Adrenal gland (tissue), 9 donors: ENCODE measurements at regions not wholly inside any gene's neighbourhood (a gene's known extent, or its start where the extent isn't known, plus 50 kb on each side); places are given as distances from the start of the nearest gene placed in this dataset.

Experiments used
- DNase-seq, 7 donors: peaks; one replicate each; pipeline ENCODE4 v3.0.0-alpha.2; 2019 to 2020
- H3K27ac ChIP-seq, 5 donors: fragments of 200-600 bp; sonication (generic) in 4 of 5; 1 replicate in 3 of 5; 2 replicates in 2 of 5; pipeline versions ENCODE4 v1.5.1 to v1.8.0; 2016 to 2020; ENCODE audit warnings: mild to moderate bottlenecking in 1 of 5
- H3K27me3 ChIP-seq: fragments of 200-600 bp; 2 replicates; pipeline ENCODE4 v1.8.0; 2021
- H3K36me3 ChIP-seq, 2 donors: fragments of 200-600 bp; replicated peaks in 1 of 2; 1 replicate in 1 of 2; 2 replicates in 1 of 2; pipeline versions ENCODE4 v1.5.1 to v1.8.0; 2018 to 2022
- H3K4me1 ChIP-seq, 2 donors: fragments of 200-600 bp; replicated peaks in 1 of 2; 1 replicate in 1 of 2; 2 replicates in 1 of 2; pipeline versions ENCODE4 v1.5.1 to v1.8.0; 2018 to 2021
- H3K4me3 ChIP-seq, 4 donors: fragments of 200-600 bp; sonication (generic) in 3 of 4; one replicate each; pipeline ENCODE4 v1.5.1; 2016 to 2018
- H3K9me3 ChIP-seq, 3 donors: fragments of 200-600 bp; sonication (generic) in 1 of 3; replicated peaks in 1 of 3; 1 replicate in 2 of 3; 2 replicates in 1 of 3; pipeline versions ENCODE4 v1.5.1 to v1.8.0; 2016 to 2021
- POLR2A ChIP-seq, 2 donors: fragments of 450-650 bp; IDR thresholded peaks; one replicate each; pipeline ENCODE4 v1.6.1; 2017; ENCODE audit warnings: antibody characterized with exemption in 2 of 2, mild to moderate bottlenecking in 2 of 2, moderate library complexity in 1 of 2
- WGBS, 4 donors: extraction: QIAGEN DNeasy Blood & Tissue Kit in 2 of 4; methylation state at CpG; one replicate each; pipeline versions ENCODE4 v1.1.5 to v1.1.7; 2013 to 2017; 5-methylcytosine and 5-hydroxymethylcytosine counted together
- intact Hi-C, 2 donors: fragments of 100-400 bp; cut with DNase I; formaldehyde crosslinking; loops; one replicate each; pipeline versions ENCODE4 v1.14.1 to v1.15.0; 2022 to 2023
- TF ChIP-seq, protein P1 (sequence below), 6 experiments: fragments of 450-650 bp in 4 of 6; fragments of 200-600 bp in 2 of 6; sonication (generic) in 1 of 6; IDR thresholded peaks; 1 replicate in 5 of 6; 2 replicates in 1 of 6; pipeline versions ENCODE4 v1.5.1 to v1.8.0; 2016 to 2021; ENCODE audit warnings: antibody characterized with exemption in 6 of 6, mild to moderate bottlenecking in 2 of 6, moderate library complexity in 1 of 6
- donor health status: healthy with polysubstance abuse.
- donor health status: Bipolar disorder and iron deficiency.
- donor health status: DM: yes; HTN: yes; CAD: no.
- donor health status: DM: no; HTN: no; CAD: no.
- donor health status: DM: no; HTN: no; CAD: no.

DNA sequence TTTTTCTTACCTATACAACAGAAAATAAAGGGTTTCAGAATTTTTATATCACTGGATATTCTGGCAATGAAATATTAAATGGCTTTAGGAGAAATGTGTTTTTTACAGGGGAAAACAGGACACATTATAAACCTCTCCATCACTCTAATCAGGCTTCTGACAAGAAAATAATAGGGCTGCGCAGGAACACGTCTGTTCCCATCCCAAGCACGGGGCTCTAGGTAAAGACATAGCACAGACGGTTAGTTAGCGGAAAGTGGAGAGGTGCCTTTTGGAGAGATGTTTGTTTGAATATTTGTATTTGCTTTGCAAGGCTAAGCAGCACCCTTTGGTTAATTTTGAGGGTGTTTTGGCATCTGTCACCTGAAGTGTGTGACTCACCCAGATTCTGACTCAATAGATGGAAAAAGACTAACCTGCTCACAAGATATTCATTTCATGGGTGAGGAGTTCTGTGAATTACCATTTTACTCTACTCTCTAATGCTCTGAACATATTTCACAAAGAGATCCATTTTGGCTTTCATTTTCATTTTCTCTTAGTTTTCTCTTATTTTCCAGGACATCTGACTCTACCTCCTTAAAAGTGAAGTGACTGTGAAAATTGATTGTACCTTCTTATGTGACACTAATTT, 174.5 kb upstream of the AKR1E2 start:
- no peak overlapping the region for H3K4me3 ChIP-seq
- no peak overlapping the region for H3K27ac ChIP-seq
- H3K36me3 ChIP-seq: no peaks in the 10 kb centered on the region
- intact Hi-C loops: loop anchor here in 1 of 2 donors (10.0 kb wide), 1 partner anchor 1457 kb away; no protein-coding TSS in a partner anchor
- TF ChIP-seq, protein P1, sequence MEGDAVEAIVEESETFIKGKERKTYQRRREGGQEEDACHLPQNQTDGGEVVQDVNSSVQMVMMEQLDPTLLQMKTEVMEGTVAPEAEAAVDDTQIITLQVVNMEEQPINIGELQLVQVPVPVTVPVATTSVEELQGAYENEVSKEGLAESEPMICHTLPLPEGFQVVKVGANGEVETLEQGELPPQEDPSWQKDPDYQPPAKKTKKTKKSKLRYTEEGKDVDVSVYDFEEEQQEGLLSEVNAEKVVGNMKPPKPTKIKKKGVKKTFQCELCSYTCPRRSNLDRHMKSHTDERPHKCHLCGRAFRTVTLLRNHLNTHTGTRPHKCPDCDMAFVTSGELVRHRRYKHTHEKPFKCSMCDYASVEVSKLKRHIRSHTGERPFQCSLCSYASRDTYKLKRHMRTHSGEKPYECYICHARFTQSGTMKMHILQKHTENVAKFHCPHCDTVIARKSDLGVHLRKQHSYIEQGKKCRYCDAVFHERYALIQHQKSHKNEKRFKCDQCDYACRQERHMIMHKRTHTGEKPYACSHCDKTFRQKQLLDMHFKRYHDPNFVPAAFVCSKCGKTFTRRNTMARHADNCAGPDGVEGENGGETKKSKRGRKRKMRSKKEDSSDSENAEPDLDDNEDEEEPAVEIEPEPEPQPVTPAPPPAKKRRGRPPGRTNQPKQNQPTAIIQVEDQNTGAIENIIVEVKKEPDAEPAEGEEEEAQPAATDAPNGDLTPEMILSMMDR (IDR thresholded peaks at IDR 0.05): no peak
- no peak for TF ChIP-seq POLR2A (IDR thresholded peaks at IDR 0.05)
- no peaks in the 10 kb centered on the region for H3K9me3 ChIP-seq
- WGBS, 4 donors: 89 to 94% (median 93%) methylated on average over 5 of the region's 5 CpGs
- no peak for DNase-seq
- no peaks in the 10 kb centered on the region for H3K4me1 ChIP-seq
- no peaks in the 10 kb centered on the region for H3K27me3 ChIP-seq

DNA sequence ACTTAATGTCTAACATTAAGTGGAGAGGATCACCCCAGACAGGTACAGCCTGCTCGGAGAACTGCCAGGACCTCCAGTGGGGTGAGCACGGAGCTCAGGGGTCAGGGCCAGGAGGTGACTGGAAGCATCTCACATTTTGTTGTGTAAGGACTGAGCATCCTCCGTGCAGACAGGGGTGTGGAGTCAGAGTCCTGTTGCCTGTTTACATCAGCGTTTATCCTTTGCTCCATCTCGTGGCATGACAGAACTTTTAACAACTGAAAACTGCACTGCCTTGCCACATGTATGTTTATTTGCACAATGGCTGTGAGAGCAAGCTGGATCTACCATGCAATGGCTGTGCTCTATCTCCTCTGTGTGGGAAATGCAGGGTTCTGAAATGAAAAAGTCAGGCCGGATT, 175.4 kb upstream of the AKR1E2 start:
- TF ChIP-seq, protein P1 (IDR thresholded peaks at IDR 0.05): no peak
- TF ChIP-seq POLR2A (IDR thresholded peaks at IDR 0.05): no peak
- DNase-seq: no peak
- no peak overlapping the region for H3K27ac ChIP-seq
- H3K4me3 ChIP-seq: no peak overlapping the region
- H3K9me3 ChIP-seq: no peaks in the 10 kb centered on the region
- no peaks in the 10 kb centered on the region for H3K36me3 ChIP-seq
- 56 to 66% (median 63%) methylated on average over 6 of the region's 6 CpGs for WGBS, 4 donors
- intact Hi-C loops: loop anchor here in 1 of 2 donors (10.0 kb wide), 1 partner anchor 1456 kb away; no protein-coding TSS in a partner anchor
- no peaks in the 10 kb centered on the region for H3K27me3 ChIP-seq
- no peaks in the 10 kb centered on the region for H3K4me1 ChIP-seq

DNA sequence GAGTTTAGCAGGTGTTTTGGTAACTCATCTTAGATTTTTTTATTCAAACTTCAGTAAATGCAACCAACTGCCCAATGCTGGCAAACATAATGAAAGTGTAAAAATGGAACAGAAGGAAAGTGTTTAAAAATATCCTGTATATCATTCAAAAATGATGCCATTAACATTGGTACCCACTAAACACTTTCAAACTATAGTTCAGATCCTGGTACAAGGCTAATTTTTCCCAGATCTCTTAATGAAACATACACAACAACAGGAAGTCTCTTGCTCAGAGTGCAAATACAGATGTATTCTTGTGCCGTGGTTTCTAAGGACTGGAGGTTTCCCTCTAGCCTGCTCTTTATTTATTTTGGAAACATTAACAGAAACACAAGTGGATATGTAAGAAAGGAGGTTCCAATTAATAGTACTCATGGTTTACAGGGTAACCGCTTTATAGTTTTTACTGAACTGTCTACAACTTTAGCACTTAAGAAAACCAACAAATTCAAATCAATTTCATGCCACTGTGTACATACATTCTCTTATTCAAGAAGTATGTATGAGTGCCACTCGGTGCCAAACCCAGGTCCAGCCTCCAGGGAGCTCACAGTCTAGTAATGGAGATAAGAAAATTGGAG, 176.0 kb upstream of the AKR1E2 start:
- intact Hi-C loops: loop anchor here in 1 of 2 donors (10.0 kb wide), 1 partner anchor 1455 kb away; no protein-coding TSS in a partner anchor
- H3K27me3 ChIP-seq: no peaks in the 10 kb centered on the region
- no peak overlapping the region for H3K27ac ChIP-seq
- no peaks in the 10 kb centered on the region for H3K36me3 ChIP-seq
- 47 to 58% (median 52%) methylated on average over 3 of the region's 3 CpGs for WGBS, 4 donors
- no peaks in the 10 kb centered on the region for H3K9me3 ChIP-seq
- TF ChIP-seq, protein P1 (IDR thresholded peaks at IDR 0.05): no peak
- no peak for TF ChIP-seq POLR2A (IDR thresholded peaks at IDR 0.05)
- H3K4me1 ChIP-seq: no peaks in the 10 kb centered on the region
- H3K4me3 ChIP-seq: no peak overlapping the region
- DNase-seq: no peak

DNA sequence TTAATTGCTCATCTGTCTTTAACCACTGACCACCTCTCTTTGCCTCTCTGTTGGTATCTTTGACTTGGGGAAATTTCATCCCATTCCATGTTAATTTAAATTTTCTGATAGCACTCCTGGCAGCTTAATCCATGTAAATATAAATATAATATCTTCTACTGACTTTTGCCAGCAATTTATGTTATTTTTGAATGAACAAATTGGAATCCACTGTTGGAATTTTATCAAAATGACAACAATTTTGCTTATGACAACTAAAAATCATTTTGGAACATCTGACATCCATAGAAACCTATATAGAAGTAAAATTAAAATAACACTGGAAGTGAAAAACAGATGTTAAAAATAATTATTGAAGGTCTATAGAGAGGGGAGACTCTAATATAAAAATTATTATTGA, 176.5 kb upstream of the AKR1E2 start:
- H3K27ac ChIP-seq: no peak overlapping the region
- no peaks in the 10 kb centered on the region for H3K9me3 ChIP-seq
- TF ChIP-seq POLR2A (IDR thresholded peaks at IDR 0.05): no peak
- TF ChIP-seq, protein P1 (IDR thresholded peaks at IDR 0.05): no peak
- H3K36me3 ChIP-seq: no peaks in the 10 kb centered on the region
- H3K27me3 ChIP-seq: no peaks in the 10 kb centered on the region
- no peaks in the 10 kb centered on the region for H3K4me1 ChIP-seq
- intact Hi-C loops: no loop called here
- no peak for DNase-seq
- H3K4me3 ChIP-seq: no peak overlapping the region
